Endodermal cell (in vitro differentiated cells): ENCODE measurements at regions not wholly inside any gene's neighbourhood (a gene's known extent, or its start where the extent isn't known, plus 50 kb on each side); places are given as distances from the start of the nearest gene placed in this dataset.

Experiments used
- DNase-seq: peaks from one replicate; pipeline ENCODE4 v3.0.0-alpha.2; 2017
- H3K27ac ChIP-seq: 2 replicates; pipeline ENCODE4 v1.5.1; 2013; ENCODE audit warnings: mild to moderate bottlenecking, low read depth, low read length, moderate library complexity
- H3K27me3 ChIP-seq: 2 replicates; pipeline ENCODE4 v1.6.1; 2013; ENCODE audit warnings: mild to moderate bottlenecking, low read length, moderate library complexity; ENCODE audit not compliant: insufficient read depth, control insufficient read depth, poor library complexity, severe bottlenecking
- H3K36me3 ChIP-seq: 2 replicates; pipeline ENCODE4 v1.7.0; 2013; ENCODE audit warnings: mild to moderate bottlenecking, low read length, moderate library complexity; ENCODE audit not compliant: control insufficient read depth, insufficient read depth
- H3K4me1 ChIP-seq: one replicate; pipeline ENCODE4 v1.7.0; 2013; ENCODE audit warnings: low read length; ENCODE audit not compliant: control insufficient read depth, insufficient read depth
- H3K4me3 ChIP-seq: 2 replicates; pipeline ENCODE4 v1.5.1; 2013; ENCODE audit warnings: mild to moderate bottlenecking, low read length, moderate library complexity
- H3K9ac ChIP-seq: 2 replicates; pipeline ENCODE4 v1.6.1; 2013; ENCODE audit warnings: mild to moderate bottlenecking, low read length, moderate library complexity; ENCODE audit not compliant: poor library complexity, severe bottlenecking; ENCODE audit errors: extremely low read depth
- H3K9me3 ChIP-seq: 2 replicates; pipeline ENCODE4 v1.6.1; 2013; ENCODE audit warnings: mild to moderate bottlenecking, low read length, moderate library complexity; ENCODE audit not compliant: control insufficient read depth
- H3K27ac Mint-ChIP-seq: 2 replicates; pipeline ENCODE4 v1.8.0; 2020; ENCODE audit warnings: mixed read lengths
- H3K27me3 Mint-ChIP-seq: 2 replicates; pipeline ENCODE4 v1.8.0; 2021; ENCODE audit warnings: mild to moderate bottlenecking, mixed read lengths; ENCODE audit not compliant: insufficient read depth
- H3K36me3 Mint-ChIP-seq: 2 replicates; pipeline ENCODE4 v1.8.0; 2020; ENCODE audit warnings: low read depth, mixed read lengths
- H3K4me1 Mint-ChIP-seq: 2 replicates; pipeline ENCODE4 v1.8.0; 2020; ENCODE audit warnings: mixed read lengths
- H3K4me3 Mint-ChIP-seq: 2 replicates; pipeline ENCODE4 v1.8.0; 2020; ENCODE audit warnings: mild to moderate bottlenecking, moderate library complexity, mixed read lengths
- H3K9me3 Mint-ChIP-seq: 2 replicates; pipeline ENCODE4 v1.8.0; 2020; ENCODE audit warnings: mild to moderate bottlenecking, mixed read lengths
- CTCF ChIP-seq: fragments of 200-600 bp; sonication (generic); conservative IDR thresholded peaks from 2 replicates; pipeline ENCODE4 v1.5.0; 2021; ENCODE audit warnings: antibody characterized with exemption, mild to moderate bottlenecking
- WGBS, 2 experiments: methylation state at CpG; one replicate each; pipeline versions ENCODE4 v1.1.5 to v1.1.7; 2013; ENCODE audit warnings: missing lambda C conversion rate in 2 of 2, mixed read lengths in 1 of 2; ENCODE audit not compliant: insufficient coverage in 1 of 2, insufficient read length in 1 of 2; 5-methylcytosine and 5-hydroxymethylcytosine counted together

- 88 to 89% methylated on average over 2 to 3 of the region's 3 CpGs for whole genome bisulfite sequencing, 2 experiments
- DNase-seq: no peak
- H3K9ac ChIP-seq: no peak overlapping the region
- peaks cover 53% of the 10 kb centered on the region for H3K4me1 Mint-ChIP-seq
- H3K27me3 ChIP-seq: no peaks in the 10 kb centered on the region
- TF ChIP-seq CTCF: no peak
- no peak overlapping the region for H3K4me3 ChIP-seq
- H3K27me3 Mint-ChIP-seq: peaks cover 7% of the 10 kb centered on the region
- no peaks in the 10 kb centered on the region for H3K36me3 Mint-ChIP-seq
- H3K9me3 ChIP-seq: no peaks in the 10 kb centered on the region
- H3K4me1 ChIP-seq: peaks cover 25% of the 10 kb centered on the region
- no peaks in the 10 kb centered on the region for H3K36me3 ChIP-seq
- H3K27ac ChIP-seq: no peak overlapping the region
- H3K9me3 Mint-ChIP-seq: no peaks in the 10 kb centered on the region
- H3K4me3 Mint-ChIP-seq: no peak overlapping the region
- H3K27ac Mint-ChIP-seq: no peak overlapping the region
Measured at GRCh38 chr3:193972832-193973231, 163.1 kb upstream of the HES1 start.

DNA sequence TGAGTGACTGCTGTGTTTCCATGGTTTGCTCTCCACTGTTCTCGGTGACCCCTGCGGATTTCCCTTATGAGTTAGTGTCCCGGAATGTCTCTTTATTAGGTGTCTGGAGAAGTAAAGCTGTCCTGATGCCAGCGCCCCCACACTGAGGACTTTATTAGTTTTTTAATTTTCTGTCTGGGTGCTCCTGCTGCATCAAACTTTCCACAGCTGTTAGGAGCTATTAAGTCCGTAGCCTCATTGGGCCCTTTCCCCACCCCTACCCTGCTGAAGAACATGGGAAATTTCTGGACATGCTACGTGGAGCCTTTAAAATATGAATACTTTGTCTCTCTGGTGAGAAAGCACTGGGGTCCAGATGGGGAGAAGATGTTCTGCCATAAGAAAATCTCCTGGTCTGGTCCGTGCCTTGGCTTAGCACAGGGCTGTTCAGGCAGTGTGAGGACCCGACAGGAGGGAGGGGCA is 161.7 kb upstream of the HES1 start:
- TF ChIP-seq CTCF: no peak
- Histone ChIP-seq H3K27ac (peak overlapping the region; percentile 26), H3K4me3 (no peak overlapping the region), H3K27me3 (no peaks in the 10 kb centered on the region), H3K4me1 (peaks cover 25% of the 10 kb centered on the region), H3K9ac (no peak overlapping the region), H3K36me3 (no peaks in the 10 kb centered on the region), H3K9me3 (no peaks in the 10 kb centered on the region)
- H3K27me3 Mint-ChIP-seq: peaks cover 13% of the 10 kb centered on the region
- H3K27ac Mint-ChIP-seq: no peak overlapping the region
- WGBS, 2 experiments: 78 to 81% methylated on average over 4 to 8 of the region's 8 CpGs
- no peak overlapping the region for H3K4me3 Mint-ChIP-seq
- H3K4me1 Mint-ChIP-seq: peaks cover 63% of the 10 kb centered on the region
- H3K9me3 Mint-ChIP-seq: no peaks in the 10 kb centered on the region
- DNase-seq: no peak
- H3K36me3 Mint-ChIP-seq: no peaks in the 10 kb centered on the region

GRCh38 chr3:193974671-193975535 is 161.0 kb upstream of the HES1 start:
- no peaks in the 10 kb centered on the region for H3K36me3 Mint-ChIP-seq
- peak overlapping the region; percentile 39 for H3K4me3 Mint-ChIP-seq
- H3K27me3 Mint-ChIP-seq: peaks cover 19% of the 10 kb centered on the region
- Histone ChIP-seq H3K4me3 (no peak overlapping the region), H3K9me3 (no peaks in the 10 kb centered on the region), H3K27me3 (peaks cover 3% of the 10 kb centered on the region), H3K4me1 (peaks cover 25% of the 10 kb centered on the region), H3K36me3 (no peaks in the 10 kb centered on the region), H3K27ac (peak overlapping the region; percentile 26), H3K9ac (peak overlapping the region; percentile 6)
- no peak for TF ChIP-seq CTCF
- WGBS, 2 experiments: 52 to 54% methylated on average over 17 to 22 of the region's 22 CpGs
- peaks cover 62% of the 10 kb centered on the region for H3K4me1 Mint-ChIP-seq
- no peaks in the 10 kb centered on the region for H3K9me3 Mint-ChIP-seq
- H3K27ac Mint-ChIP-seq: peak overlapping the region; percentile 92
- peak; percentile 74 for DNase-seq
